ENCODE measurements at regions not wholly inside any gene's neighbourhood (a gene's known extent, or its start where the extent isn't known, plus 50 kb on each side); places are given as distances from the start of the nearest gene placed in this dataset.
"Not testable (repeated sequence)": the region's sequence is repeated elsewhere in the genome, so short reads cannot be mapped to it uniquely, and the experiment has no call there.

DNA sequence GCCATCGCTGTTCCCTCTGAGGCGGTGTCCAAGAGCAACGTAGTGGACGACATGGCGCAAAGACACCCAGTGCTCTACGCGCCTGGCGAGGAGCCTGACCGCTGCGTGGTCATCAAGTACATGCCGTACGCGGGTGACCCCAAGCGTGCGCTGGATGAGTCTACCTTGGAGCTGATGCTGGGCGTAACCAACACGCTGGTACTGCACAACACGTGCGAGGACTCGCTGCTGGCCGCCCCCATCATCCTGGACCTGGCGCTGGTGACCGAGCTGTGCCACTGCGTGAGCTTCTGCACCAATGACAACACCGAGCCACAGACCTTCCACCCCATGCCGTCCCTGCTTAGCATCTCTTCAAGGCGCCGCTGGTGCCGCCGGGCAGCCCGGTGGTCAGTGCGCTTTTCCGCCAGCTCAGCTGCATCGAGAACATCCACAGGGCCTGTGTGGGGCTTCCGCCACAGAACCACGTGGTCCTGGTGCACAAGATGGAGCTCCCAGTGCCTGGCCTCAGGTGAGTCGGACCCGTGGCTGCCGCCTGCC lies 129.0 kb downstream of the ANAPC4 start:
- TF ChIP-seq POLR2A (IDR thresholded peaks at IDR 0.05): no peak
- TF ChIP-seq, protein P1, sequence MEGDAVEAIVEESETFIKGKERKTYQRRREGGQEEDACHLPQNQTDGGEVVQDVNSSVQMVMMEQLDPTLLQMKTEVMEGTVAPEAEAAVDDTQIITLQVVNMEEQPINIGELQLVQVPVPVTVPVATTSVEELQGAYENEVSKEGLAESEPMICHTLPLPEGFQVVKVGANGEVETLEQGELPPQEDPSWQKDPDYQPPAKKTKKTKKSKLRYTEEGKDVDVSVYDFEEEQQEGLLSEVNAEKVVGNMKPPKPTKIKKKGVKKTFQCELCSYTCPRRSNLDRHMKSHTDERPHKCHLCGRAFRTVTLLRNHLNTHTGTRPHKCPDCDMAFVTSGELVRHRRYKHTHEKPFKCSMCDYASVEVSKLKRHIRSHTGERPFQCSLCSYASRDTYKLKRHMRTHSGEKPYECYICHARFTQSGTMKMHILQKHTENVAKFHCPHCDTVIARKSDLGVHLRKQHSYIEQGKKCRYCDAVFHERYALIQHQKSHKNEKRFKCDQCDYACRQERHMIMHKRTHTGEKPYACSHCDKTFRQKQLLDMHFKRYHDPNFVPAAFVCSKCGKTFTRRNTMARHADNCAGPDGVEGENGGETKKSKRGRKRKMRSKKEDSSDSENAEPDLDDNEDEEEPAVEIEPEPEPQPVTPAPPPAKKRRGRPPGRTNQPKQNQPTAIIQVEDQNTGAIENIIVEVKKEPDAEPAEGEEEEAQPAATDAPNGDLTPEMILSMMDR (IDR thresholded peaks at IDR 0.05): no peak
- TF ChIP-seq POLR2AphosphoS5 (IDR thresholded peaks at IDR 0.05): no peak
- intact Hi-C loops (cut with DNase I; ENCODE audit: low total_unique reads): no loop called here
- Histone ChIP-seq H3K36me3 (no peaks in the 10 kb centered on the region), H3K9me3 (peaks cover 0 to 5% of the 10 kb centered on the region in 2 donors), H3K4me1 (no peaks in the 10 kb centered on the region), H3K27ac (no peak overlapping the region), H3K4me3 (no peak overlapping the region), H3K27me3 (no peaks in the 10 kb centered on the region)
- DNase-seq (ENCODE audit: low spot score in 2 of 2): no peak

DNA sequence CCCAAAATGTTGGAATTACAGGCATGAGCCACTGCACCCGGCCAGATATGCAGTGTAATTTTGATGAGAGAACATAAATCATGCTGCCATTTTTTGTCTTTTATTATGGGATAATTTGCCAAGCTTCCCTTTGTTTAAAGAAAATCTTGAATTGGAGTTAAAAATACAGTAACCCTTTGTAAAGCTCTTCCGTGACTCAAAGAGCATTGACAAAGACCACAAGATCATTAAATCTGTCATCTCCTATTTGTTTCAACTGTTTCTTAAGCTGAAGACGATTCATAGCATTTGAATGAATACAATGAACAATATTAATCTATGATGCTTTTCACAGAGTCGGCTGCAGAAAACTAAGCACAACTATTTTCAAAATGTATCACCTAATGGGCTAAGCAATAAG lies 132.6 kb downstream of the ANAPC4 start:
- Histone ChIP-seq H3K27ac (no peak overlapping the region), H3K27me3 (no peaks in the 10 kb centered on the region), H3K9me3 (peaks cover 0 to 5% of the 10 kb centered on the region in 2 donors), H3K4me3 (no peak overlapping the region), H3K4me1 (no peaks in the 10 kb centered on the region), H3K36me3 (no peaks in the 10 kb centered on the region)
- intact Hi-C loops (cut with DNase I; ENCODE audit: low total_unique reads): no loop called here
- DNase-seq (ENCODE audit: low spot score in 2 of 2): no peak
- TF ChIP-seq POLR2AphosphoS5 (IDR thresholded peaks at IDR 0.05) (no peak), POLR2A (IDR thresholded peaks at IDR 0.05) (no peak)
- TF ChIP-seq, protein P1 (IDR thresholded peaks at IDR 0.05): no peak

DNA sequence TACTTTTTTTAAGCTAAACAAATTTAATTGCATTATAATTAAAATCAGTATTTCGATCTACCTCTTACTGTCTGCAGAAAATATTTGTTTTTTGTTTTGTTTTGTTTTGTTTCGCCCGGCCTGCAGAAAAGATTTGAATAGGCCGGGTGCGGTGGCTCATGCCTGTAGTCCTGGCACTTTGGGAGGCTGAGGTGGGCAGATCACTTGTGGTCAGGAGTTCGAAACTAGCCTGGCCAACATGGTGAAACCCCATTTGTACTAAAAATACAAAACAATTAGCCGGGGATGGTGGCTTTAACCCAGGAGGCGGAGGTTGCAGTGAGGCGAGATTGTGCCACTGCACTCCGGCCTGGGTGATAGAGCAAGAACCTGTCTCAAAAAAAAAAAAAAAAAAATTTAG lies 134.8 kb downstream of the ANAPC4 start:
- H3K9me3 ChIP-seq; H3K36me3 ChIP-seq; H3K4me3 ChIP-seq; intact Hi-C loops (cut with DNase I; ENCODE audit: low total_unique reads); H3K27ac ChIP-seq; H3K4me1 ChIP-seq; H3K27me3 ChIP-seq; DNase-seq (ENCODE audit: low spot score in 2 of 2): not testable (repeated sequence)

DNA sequence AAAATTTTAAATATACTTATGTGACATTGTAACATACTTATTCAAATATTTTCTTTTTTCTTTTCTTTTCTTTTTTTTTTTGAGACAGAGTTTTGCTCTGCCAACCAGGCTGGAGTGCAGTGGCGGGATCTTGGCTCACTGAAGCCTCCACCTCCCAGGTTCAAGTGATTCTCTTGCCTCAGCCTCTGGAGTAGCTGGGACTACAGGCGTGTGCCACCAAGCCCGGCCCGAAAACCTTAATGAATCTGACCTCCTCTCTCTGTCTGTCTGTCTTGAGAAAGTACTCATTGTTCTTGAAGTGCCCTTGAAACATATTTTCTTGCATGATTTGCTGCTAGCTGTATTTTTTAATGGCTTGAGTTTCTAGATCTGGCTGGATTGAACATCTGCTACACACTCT lies 136.8 kb downstream of the ANAPC4 start:
- no peak for DNase-seq (ENCODE audit: low spot score in 2 of 2)
- TF ChIP-seq, protein P1 (IDR thresholded peaks at IDR 0.05): no peak
- no peak for TF ChIP-seq POLR2AphosphoS5 (IDR thresholded peaks at IDR 0.05)
- TF ChIP-seq POLR2A (IDR thresholded peaks at IDR 0.05): no peak
- Histone ChIP-seq H3K9me3 (no peaks in the 10 kb centered on the region), H3K4me1 (no peaks in the 10 kb centered on the region), H3K27ac (no peak overlapping the region), H3K27me3 (no peaks in the 10 kb centered on the region), H3K36me3 (no peaks in the 10 kb centered on the region), H3K4me3 (no peak overlapping the region)
- intact Hi-C loops (cut with DNase I; ENCODE audit: low total_unique reads): no loop called here

DNA sequence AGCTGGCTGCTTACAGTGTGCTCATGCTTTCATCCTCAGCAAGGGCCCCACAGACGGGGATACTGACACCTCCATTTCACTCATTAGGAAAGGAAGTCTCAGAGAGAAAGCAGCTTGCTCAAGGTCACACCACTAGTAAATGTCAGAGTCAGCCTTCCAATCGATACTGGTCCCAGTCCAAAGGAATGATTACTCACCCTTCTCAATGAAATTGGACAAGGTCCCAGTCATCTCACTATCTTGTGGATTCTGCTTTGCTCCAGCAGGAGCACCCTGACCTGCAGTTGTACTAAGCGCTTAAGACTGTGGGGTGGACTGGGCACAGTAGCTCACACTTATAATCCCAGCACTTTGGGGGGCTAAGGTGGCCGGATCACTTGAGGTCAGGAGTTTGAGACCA lies 132.2 kb upstream of the SLC34A2 start:
- Histone ChIP-seq H3K4me1 (no peaks in the 10 kb centered on the region), H3K27ac (no peak overlapping the region), H3K9me3 (no peaks in the 10 kb centered on the region), H3K36me3 (no peaks in the 10 kb centered on the region), H3K27me3 (no peaks in the 10 kb centered on the region), H3K4me3 (no peak overlapping the region)
- intact Hi-C loops (cut with DNase I; ENCODE audit: low total_unique reads): no loop called here
- TF ChIP-seq POLR2A (IDR thresholded peaks at IDR 0.05): no peak
- TF ChIP-seq POLR2AphosphoS5 (IDR thresholded peaks at IDR 0.05): no peak
- TF ChIP-seq, protein P1 (IDR thresholded peaks at IDR 0.05): no peak
- no peak for DNase-seq (ENCODE audit: low spot score in 2 of 2)

DNA sequence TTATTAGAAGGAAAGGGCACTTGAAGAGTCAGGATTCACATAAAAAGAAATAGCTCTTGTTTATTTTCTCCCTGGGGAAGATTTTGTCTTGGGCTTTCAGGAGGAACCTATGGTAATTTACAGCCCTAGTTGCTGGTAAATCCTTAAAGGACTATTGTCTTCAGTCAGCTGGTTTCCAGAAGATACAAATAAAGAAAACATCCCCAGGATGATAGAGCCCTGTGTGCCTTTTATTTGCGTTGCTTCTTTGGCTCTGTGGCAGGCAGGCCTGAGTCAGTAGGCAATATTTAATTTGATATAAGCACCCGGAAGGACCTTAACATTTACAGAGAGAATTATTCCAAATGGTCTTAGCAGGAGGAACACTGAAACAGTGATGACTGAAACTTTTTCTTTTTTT lies 131.0 kb upstream of the SLC34A2 start:
- Histone ChIP-seq H3K9me3 (no peaks in the 10 kb centered on the region), H3K27ac (no peak overlapping the region), H3K36me3 (no peaks in the 10 kb centered on the region), H3K4me1 (no peaks in the 10 kb centered on the region), H3K27me3 (no peaks in the 10 kb centered on the region), H3K4me3 (no peak overlapping the region)
- no peak for TF ChIP-seq POLR2A (IDR thresholded peaks at IDR 0.05)
- TF ChIP-seq, protein P1 (IDR thresholded peaks at IDR 0.05): no peak
- no peak for TF ChIP-seq POLR2AphosphoS5 (IDR thresholded peaks at IDR 0.05)
- no peak for DNase-seq (ENCODE audit: low spot score in 2 of 2)
- intact Hi-C loops (cut with DNase I; ENCODE audit: low total_unique reads): no loop called here

All from breast epithelium (tissue), 4 donors.